Tibial nerve (tissue), 4 donors: ENCODE measurements at regions not wholly inside any gene's neighbourhood (a gene's known extent, or its start where the extent isn't known, plus 50 kb on each side); places are given as distances from the start of the nearest gene placed in this dataset.

Experiments
- CTCF ChIP-seq, 5 experiments: fragments of 200-600 bp in 3 of 5; fragments of 450-650 bp in 2 of 5; sonication (generic) in 3 of 5; IDR thresholded peaks; one replicate each; pipeline ENCODE4 v1.5.1; 2016 to 2019; ENCODE audit warnings: antibody characterized with exemption in 5 of 5, mild to moderate bottlenecking in 3 of 5, moderate library complexity in 2 of 5
- EP300 ChIP-seq, 2 donors: sonication (generic); formaldehyde crosslinking; IDR thresholded peaks; one replicate each; pipeline ENCODE4 v1.6.1; 2017; ENCODE audit warnings: antibody characterized with exemption in 2 of 2, mild to moderate bottlenecking in 1 of 2
- POLR2A ChIP-seq, 2 donors: fragments of 450-650 bp; IDR thresholded peaks; one replicate each; pipeline ENCODE4 v1.6.1; 2017; ENCODE audit warnings: antibody characterized with exemption in 2 of 2, mild to moderate bottlenecking in 2 of 2, moderate library complexity in 2 of 2

- TF ChIP-seq CTCF (IDR thresholded peaks at IDR 0.05) (no peak), POLR2A (IDR thresholded peaks at IDR 0.05) (no peak), EP300 (IDR thresholded peaks at IDR 0.05) (no peak)
Measured at GRCh38 chr12:87814625-87815024, 214.6 kb downstream of the C12orf50 start.
